ENCODE measurements at regions not wholly inside any gene's neighbourhood (a gene's known extent, or its start where the extent isn't known, plus 50 kb on each side); places are given as distances from the start of the nearest gene placed in this dataset.

DNA sequence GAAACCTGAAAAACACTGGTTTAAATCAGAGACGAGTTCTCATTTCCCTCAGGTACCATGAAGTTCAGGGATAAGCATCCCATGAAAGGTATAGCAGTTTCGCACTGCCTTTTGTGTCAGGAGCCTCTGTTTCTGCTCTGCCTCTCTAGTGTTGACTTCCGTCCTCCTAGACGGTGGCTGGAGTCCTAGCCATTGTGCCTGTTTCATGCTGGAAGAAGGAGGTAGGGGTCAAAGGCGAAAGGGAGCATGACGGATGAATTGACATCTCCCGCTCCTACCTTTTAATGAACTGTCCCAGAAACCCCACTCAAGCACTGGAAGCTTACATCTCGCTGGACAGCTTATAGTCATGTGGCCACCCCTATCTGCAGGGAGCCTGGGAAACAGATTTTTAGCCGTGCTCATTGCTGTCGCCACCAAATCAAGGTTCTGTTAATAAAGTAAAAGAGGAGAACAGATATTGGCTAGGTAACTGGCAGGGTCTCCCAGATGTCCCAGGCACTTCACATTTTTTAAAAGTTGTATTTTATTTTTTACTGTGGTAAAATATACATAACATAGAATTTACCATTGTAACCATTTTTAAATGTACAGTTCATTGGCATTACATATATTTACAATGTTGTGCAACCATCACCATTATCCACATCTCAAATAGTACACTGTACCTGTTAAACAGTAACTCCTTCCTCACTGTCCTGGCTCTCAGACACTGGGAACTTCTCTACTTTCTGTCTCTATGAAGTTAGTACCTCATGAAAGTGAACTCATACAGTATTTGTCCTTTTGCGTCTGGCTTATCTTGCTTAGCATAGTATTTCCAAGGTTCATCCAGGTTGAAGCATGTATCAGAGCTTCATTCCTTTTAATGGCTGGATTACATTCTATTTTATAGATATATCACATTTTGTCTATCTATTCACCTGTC lies 55.0 kb upstream of the CTLA4 start:
- peak overlapping the region; percentile 2 for H2AFZ ChIP-seq (ENCODE audit: insufficient read depth, low read depth, low read length, poor library complexity, severe bottlenecking)
- Mint-ChIP-seq H3K9me3 (peaks cover 0 to 3% (median 0%) of the 10 kb centered on the region in 7 donors), H3K4me3 (no peak overlapping the region), H3K27ac (peak overlapping the region; percentile 88 to 97 (median 93)), H3K36me3 (peaks cover 0 to 12% of the 10 kb centered on the region in 2 donors), H3K27me3 (ENCODE audit: low read depth in 3 of 3) (peaks cover 0 to 7% (median 4%) of the 10 kb centered on the region in 3 donors), H3K4me1 (peaks cover 67% of the 10 kb centered on the region)
- H4K20me1 ChIP-seq (ENCODE audit: insufficient read depth, low read length) = no peaks in the 10 kb centered on the region
- intact Hi-C loops (cut with micrococcal nuclease) = loop anchor here (5.0 to 10.0 kb wide), 3 partner anchors 92 to 158 kb away; no protein-coding TSS in a partner anchor
- peak overlapping the region; percentile 26 for H3K4me2 ChIP-seq (replicated peaks; ENCODE audit: extremely low read depth, low read length, poor library complexity, severe bottlenecking)
- WGBS (ENCODE audit: insufficient coverage) = 100% methylated on average over 4 of the region's 11 CpGs
- peak overlapping the region; percentile 76 to 89 for H3K27ac ChIP-seq (ENCODE audit: low read depth in 1 of 2, low read length in 2 of 2)
- H3K9ac ChIP-seq (ENCODE audit: insufficient read depth, low read length, poor library complexity, severe bottlenecking) = peak overlapping the region; percentile 34
- H3K9me3 ChIP-seq (replicated peaks in 1 of 2; ENCODE audit: control insufficient read depth in 1 of 2, insufficient read depth in 1 of 2, low read length in 2 of 2) = no peaks in the 10 kb centered on the region
- no peaks in the 10 kb centered on the region for H3K36me3 ChIP-seq (replicated peaks in 1 of 2; ENCODE audit: control insufficient read depth in 1 of 2, insufficient read depth in 2 of 2, low read length in 2 of 2)
- no peak overlapping the region for H3K4me3 ChIP-seq (replicated peaks in 1 of 3; ENCODE audit: low read depth in 2 of 3, low read length in 3 of 3)
- TF ChIP-seq, protein P1, sequence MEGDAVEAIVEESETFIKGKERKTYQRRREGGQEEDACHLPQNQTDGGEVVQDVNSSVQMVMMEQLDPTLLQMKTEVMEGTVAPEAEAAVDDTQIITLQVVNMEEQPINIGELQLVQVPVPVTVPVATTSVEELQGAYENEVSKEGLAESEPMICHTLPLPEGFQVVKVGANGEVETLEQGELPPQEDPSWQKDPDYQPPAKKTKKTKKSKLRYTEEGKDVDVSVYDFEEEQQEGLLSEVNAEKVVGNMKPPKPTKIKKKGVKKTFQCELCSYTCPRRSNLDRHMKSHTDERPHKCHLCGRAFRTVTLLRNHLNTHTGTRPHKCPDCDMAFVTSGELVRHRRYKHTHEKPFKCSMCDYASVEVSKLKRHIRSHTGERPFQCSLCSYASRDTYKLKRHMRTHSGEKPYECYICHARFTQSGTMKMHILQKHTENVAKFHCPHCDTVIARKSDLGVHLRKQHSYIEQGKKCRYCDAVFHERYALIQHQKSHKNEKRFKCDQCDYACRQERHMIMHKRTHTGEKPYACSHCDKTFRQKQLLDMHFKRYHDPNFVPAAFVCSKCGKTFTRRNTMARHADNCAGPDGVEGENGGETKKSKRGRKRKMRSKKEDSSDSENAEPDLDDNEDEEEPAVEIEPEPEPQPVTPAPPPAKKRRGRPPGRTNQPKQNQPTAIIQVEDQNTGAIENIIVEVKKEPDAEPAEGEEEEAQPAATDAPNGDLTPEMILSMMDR (IDR thresholded peaks at IDR 0.05) = no peak
- no peaks in the 10 kb centered on the region for H3K79me2 ChIP-seq (ENCODE audit: insufficient read depth, low read length)
- H3K4me1 ChIP-seq (ENCODE audit: control insufficient read depth in 1 of 2, insufficient read depth in 2 of 2, low read length in 2 of 2) = peaks cover 52 to 65% of the 10 kb centered on the region in 2 donors
- DNase-seq = no peak
- H3K27me3 ChIP-seq (ENCODE audit: control insufficient read depth in 2 of 2, insufficient read depth in 2 of 2, low read length in 2 of 2) = no peaks in the 10 kb centered on the region

DNA sequence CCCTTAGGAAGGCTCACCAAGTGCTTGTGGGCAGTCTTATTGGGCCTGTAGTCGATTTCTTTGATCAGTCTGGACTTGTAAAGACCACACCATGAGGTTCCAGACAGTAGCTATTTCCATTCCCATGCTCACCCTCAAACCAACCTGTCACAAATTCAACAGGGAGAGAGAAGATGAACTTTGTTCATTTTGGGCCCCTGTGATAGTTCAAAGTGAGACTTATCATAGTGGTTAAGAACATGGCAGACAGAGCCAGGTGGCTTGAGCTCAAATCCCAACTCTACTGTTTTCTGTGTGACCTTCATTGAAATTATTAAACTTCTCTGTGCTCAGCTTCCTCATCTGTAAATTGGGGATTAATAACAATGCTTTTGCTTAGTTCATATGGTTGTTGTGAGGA lies 53.9 kb upstream of the CTLA4 start:
- Mint-ChIP-seq H3K36me3 (peaks cover 0 to 12% of the 10 kb centered on the region in 2 donors), H3K4me1 (peaks cover 67% of the 10 kb centered on the region), H3K9me3 (peaks cover 0 to 3% (median 0%) of the 10 kb centered on the region in 7 donors), H3K27me3 (ENCODE audit: low read depth in 3 of 3) (peaks cover 0 to 9% (median 4%) of the 10 kb centered on the region in 3 donors), H3K4me3 (no peak overlapping the region), H3K27ac (peak overlapping the region in 4 of 7 donors; percentile 18 to 91 (median 60))
- H4K20me1 ChIP-seq (ENCODE audit: insufficient read depth, low read length) = no peaks in the 10 kb centered on the region
- TF ChIP-seq, protein P1 (IDR thresholded peaks at IDR 0.05) = no peak
- no peak overlapping the region for H3K4me2 ChIP-seq (replicated peaks; ENCODE audit: extremely low read depth, low read length, poor library complexity, severe bottlenecking)
- H3K79me2 ChIP-seq (ENCODE audit: insufficient read depth, low read length) = no peaks in the 10 kb centered on the region
- H3K4me1 ChIP-seq (ENCODE audit: control insufficient read depth in 1 of 2, insufficient read depth in 2 of 2, low read length in 2 of 2) = peaks cover 52 to 65% of the 10 kb centered on the region in 2 donors
- H3K27ac ChIP-seq (ENCODE audit: low read depth in 1 of 2, low read length in 2 of 2) = no peak overlapping the region
- intact Hi-C loops (cut with micrococcal nuclease) = loop anchor here (5.0 to 10.0 kb wide), 3 partner anchors 91 to 159 kb away; no protein-coding TSS in a partner anchor
- no peak overlapping the region for H3K9ac ChIP-seq (ENCODE audit: insufficient read depth, low read length, poor library complexity, severe bottlenecking)
- no peak overlapping the region for H2AFZ ChIP-seq (ENCODE audit: insufficient read depth, low read depth, low read length, poor library complexity, severe bottlenecking)
- no peak overlapping the region for H3K4me3 ChIP-seq (replicated peaks in 1 of 3; ENCODE audit: low read depth in 2 of 3, low read length in 3 of 3)
- WGBS (ENCODE audit: insufficient coverage) = no CpG with 5 or more reads among the region's 1 CpG
- H3K27me3 ChIP-seq (ENCODE audit: control insufficient read depth in 2 of 2, insufficient read depth in 2 of 2, low read length in 2 of 2) = no peaks in the 10 kb centered on the region
- DNase-seq = no peak
- H3K9me3 ChIP-seq (replicated peaks in 1 of 2; ENCODE audit: control insufficient read depth in 1 of 2, insufficient read depth in 1 of 2, low read length in 2 of 2) = no peaks in the 10 kb centered on the region
- H3K36me3 ChIP-seq (replicated peaks in 1 of 2; ENCODE audit: control insufficient read depth in 1 of 2, insufficient read depth in 2 of 2, low read length in 2 of 2) = no peaks in the 10 kb centered on the region

Data from CD14-positive monocyte (primary cell).